ENCODE measurements at regions not wholly inside any gene's neighbourhood (a gene's known extent, or its start where the extent isn't known, plus 50 kb on each side); places are given as distances from the start of the nearest gene placed in this dataset.

DNA sequence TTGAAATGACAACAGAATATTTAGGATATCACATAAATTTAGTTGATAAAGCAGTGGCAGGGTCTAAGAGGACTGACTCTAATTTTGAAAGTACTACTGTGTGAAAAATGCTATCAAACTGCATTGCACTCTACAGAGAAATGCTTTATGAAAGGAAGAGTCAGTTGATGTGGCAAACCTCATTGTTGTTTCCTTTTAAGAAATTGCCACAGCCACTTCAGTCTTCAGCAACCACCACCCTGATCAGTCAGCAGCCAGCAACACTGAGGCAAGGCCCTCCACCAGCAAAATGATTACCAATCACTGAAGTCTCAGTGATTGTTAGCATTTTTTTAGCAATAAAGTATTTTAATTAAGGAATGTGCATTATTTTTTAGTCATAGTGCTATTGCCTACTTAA lies 488.7 kb upstream of the SLC39A10 start:
- H3K4me1 ChIP-seq = no peaks in the 10 kb centered on the region
- DNase-seq = no peak
- no TSS peak for BruUV-seq (replicated peaks)
- no peak overlapping the region for H3K27ac Mint-ChIP-seq (ENCODE audit: unreplicated experiment)
- no peaks in the 10 kb centered on the region for H3K9me3 Mint-ChIP-seq (ENCODE audit: unreplicated experiment)
- no peaks in the 10 kb centered on the region for H3K27me3 Mint-ChIP-seq (ENCODE audit: insufficient read depth, unreplicated experiment)
- H3K36me3 Mint-ChIP-seq (ENCODE audit: insufficient read depth, unreplicated experiment) = no peaks in the 10 kb centered on the region
- intact Hi-C loops (cut with micrococcal nuclease; ENCODE audit: unreplicated experiment) = no loop called here
- no peaks in the 10 kb centered on the region for H3K27me3 ChIP-seq (replicated peaks; ENCODE audit: control insufficient read depth, insufficient read depth, low read length)
- no peak for TF ChIP-seq CTCF (IDR thresholded peaks at IDR 0.05; ENCODE audit: insufficient read depth in 1 of 2, low read depth in 1 of 2, low read length in 1 of 2, severe bottlenecking in 1 of 2, unreplicated experiment in 1 of 2)
- no peaks in the 10 kb centered on the region for H3K4me1 Mint-ChIP-seq (ENCODE audit: low read depth, unreplicated experiment)
- H3K4me3 ChIP-seq (ENCODE audit: low read depth, low read length) = no peak overlapping the region
- ChIA-PET POLR2A (no interaction called here), CTCF (no interaction called here)
- no peaks in the 10 kb centered on the region for H3K36me3 ChIP-seq (ENCODE audit: control insufficient read depth, insufficient read depth, low read length)
- H3K9me3 ChIP-seq = no peaks in the 10 kb centered on the region
- H3K4me3 Mint-ChIP-seq (ENCODE audit: unreplicated experiment) = no peak overlapping the region

GRCh38 chr2:195164930-195165329 lies 492.1 kb upstream of the SLC39A10 start:
- Mint-ChIP-seq H3K36me3 (ENCODE audit: insufficient read depth, unreplicated experiment) (no peaks in the 10 kb centered on the region), H3K9me3 (ENCODE audit: unreplicated experiment) (no peaks in the 10 kb centered on the region), H3K27me3 (ENCODE audit: insufficient read depth, unreplicated experiment) (no peaks in the 10 kb centered on the region), H3K4me3 (ENCODE audit: unreplicated experiment) (no peak overlapping the region), H3K27ac (ENCODE audit: unreplicated experiment) (no peak overlapping the region), H3K4me1 (ENCODE audit: low read depth, unreplicated experiment) (no peaks in the 10 kb centered on the region)
- CTCF ChIA-PET = no interaction called here
- Histone ChIP-seq H3K36me3 (ENCODE audit: control insufficient read depth, insufficient read depth, low read length) (no peaks in the 10 kb centered on the region), H3K4me3 (ENCODE audit: low read depth, low read length) (no peak overlapping the region), H3K4me1 (no peaks in the 10 kb centered on the region), H3K9me3 (no peaks in the 10 kb centered on the region), H3K27me3 (replicated peaks; ENCODE audit: control insufficient read depth, insufficient read depth, low read length) (no peaks in the 10 kb centered on the region)
- no peak for DNase-seq
- POLR2A ChIA-PET = no interaction called here
- no peak for TF ChIP-seq CTCF (IDR thresholded peaks at IDR 0.05; ENCODE audit: insufficient read depth in 1 of 2, low read depth in 1 of 2, low read length in 1 of 2, severe bottlenecking in 1 of 2, unreplicated experiment in 1 of 2)
- no TSS peak for BruUV-seq (replicated peaks)
- intact Hi-C loops (cut with micrococcal nuclease; ENCODE audit: unreplicated experiment) = no loop called here

DNA sequence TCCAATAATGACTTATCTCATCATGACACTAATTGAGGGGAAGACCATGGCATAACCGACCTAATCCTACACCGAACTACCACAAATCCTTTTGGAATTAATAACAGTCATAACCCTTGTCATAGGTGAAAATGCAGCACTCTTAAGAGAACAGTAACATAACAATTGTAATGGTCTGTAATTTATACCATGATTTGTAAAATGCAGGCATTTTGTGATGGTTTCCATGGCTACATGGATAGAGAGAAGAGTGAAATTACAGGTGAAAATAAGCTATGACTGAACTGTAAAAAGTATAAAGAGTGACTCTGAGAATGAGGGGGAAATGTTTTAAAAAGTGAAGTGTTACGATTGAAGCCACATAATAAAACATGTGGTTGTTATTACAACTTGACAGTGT lies 494.1 kb upstream of the SLC39A10 start:
- no peaks in the 10 kb centered on the region for H3K9me3 ChIP-seq
- Mint-ChIP-seq H3K27me3 (ENCODE audit: insufficient read depth, unreplicated experiment) (no peaks in the 10 kb centered on the region), H3K36me3 (ENCODE audit: insufficient read depth, unreplicated experiment) (no peaks in the 10 kb centered on the region), H3K9me3 (ENCODE audit: unreplicated experiment) (no peaks in the 10 kb centered on the region), H3K27ac (ENCODE audit: unreplicated experiment) (no peak overlapping the region), H3K4me3 (ENCODE audit: unreplicated experiment) (no peak overlapping the region), H3K4me1 (ENCODE audit: low read depth, unreplicated experiment) (no peaks in the 10 kb centered on the region)
- intact Hi-C loops (cut with micrococcal nuclease; ENCODE audit: unreplicated experiment) = no loop called here
- no peaks in the 10 kb centered on the region for H3K36me3 ChIP-seq (ENCODE audit: control insufficient read depth, insufficient read depth, low read length)
- no peaks in the 10 kb centered on the region for H3K4me1 ChIP-seq
- ChIA-PET CTCF (no interaction called here), POLR2A (no interaction called here)
- no peak for TF ChIP-seq CTCF (IDR thresholded peaks at IDR 0.05; ENCODE audit: insufficient read depth in 1 of 2, low read depth in 1 of 2, low read length in 1 of 2, severe bottlenecking in 1 of 2, unreplicated experiment in 1 of 2)
- no peaks in the 10 kb centered on the region for H3K27me3 ChIP-seq (replicated peaks; ENCODE audit: control insufficient read depth, insufficient read depth, low read length)
- H3K4me3 ChIP-seq (ENCODE audit: low read depth, low read length) = no peak overlapping the region
- no TSS peak for BruUV-seq (replicated peaks)
- no peak for DNase-seq
